Medulla oblongata (tissue), 1 donor: ENCODE measurements at regions not wholly inside any gene's neighbourhood (a gene's known extent, or its start where the extent isn't known, plus 50 kb on each side); places are given as distances from the start of the nearest gene placed in this dataset.
A peak's percentile ranks its signal among the peaks of the same experiment; 100 is the strongest.
"Not testable (repeated sequence)": the region's sequence is repeated elsewhere in the genome, so short reads cannot be mapped to it uniquely, and the experiment has no call there.

Source experiments
- DNase-seq: peaks from one replicate; pipeline ENCODE4 v3.0.0-alpha.2; 2015; ENCODE audit errors: extremely low spot score

DNA sequence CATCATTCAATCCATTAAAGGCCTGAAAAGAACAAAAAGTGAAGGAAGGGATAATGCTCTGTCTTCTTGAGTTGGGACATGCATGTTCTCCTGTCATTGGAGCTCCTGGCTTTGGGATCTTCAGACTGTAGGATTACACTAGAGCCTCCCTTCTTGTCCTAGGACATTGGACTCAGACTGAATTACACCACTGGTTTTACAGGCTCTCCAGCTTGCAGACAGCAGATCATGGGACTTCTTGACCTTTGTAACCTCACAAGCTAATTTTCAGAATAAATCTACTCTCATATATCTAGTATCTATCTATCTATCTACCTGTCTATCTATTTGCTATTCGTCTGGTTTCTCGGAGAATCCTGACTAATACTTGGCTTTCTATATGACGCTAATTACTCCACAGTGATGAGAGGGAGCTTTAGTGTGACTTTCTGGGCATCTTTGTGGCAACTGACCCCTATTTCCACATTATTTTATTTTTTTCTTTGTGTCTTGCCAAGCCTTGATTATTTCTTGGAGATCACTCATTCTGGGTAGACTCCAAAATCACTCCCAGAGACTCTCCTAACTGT lies 151.9 kb upstream of the ZNF184 start:
- no peak for DNase-seq

GRCh38 chr6:27623103-27623502 lies 150.2 kb upstream of the ZNF184 start:
- DNase-seq = no peak

- DNase-seq = no peak
Measured at GRCh38 chr6:27619436-27619835, 146.5 kb upstream of the ZNF184 start.

DNA sequence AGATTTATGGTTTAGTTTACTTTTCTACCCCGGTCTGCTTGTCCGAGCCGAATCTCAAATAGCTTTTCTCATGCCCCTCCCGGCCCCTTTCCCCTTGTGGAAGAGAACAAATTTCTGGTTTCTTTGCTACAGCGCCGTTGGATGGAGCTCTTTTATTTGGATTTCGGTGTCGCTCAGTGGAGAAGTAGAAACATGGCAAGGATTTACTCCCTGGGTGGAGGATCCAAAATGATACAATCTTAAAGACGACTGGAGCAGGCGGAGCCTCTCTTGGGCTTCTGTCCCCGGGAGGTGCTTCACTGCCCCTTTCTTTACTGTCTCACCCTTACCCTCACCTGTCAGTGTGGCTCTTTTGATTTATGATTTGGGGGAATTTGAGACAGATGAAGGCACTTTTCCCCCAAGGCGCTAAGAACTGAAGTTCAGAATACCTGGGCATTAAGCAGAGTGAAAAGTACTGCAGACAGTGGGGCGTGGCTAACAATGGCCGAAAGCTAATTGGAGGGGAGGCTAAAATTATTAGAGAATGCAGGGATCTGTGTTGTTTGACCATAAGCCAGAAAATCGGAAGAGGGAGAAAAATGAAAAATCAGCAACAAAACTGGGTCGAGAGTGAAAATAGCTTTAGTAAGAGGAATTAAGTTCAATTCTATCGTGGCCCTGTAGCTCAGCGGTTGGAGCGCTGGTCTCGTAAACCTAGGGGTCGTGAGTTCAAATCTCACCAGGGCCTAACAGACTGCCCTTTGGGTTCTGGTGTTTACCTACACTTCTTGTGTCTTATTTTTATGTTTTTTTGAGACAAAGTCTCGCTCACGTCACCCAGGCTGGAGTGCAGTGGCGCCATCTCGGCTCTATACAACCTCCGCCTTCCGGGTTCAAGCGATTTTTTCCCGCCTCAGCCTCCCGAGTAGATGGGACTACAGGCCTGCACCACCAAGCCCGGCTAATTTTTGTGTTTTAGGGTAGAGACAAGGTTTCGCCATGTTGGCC lies 145.1 kb upstream of the ZNF184 start:
- no peak for DNase-seq

DNA sequence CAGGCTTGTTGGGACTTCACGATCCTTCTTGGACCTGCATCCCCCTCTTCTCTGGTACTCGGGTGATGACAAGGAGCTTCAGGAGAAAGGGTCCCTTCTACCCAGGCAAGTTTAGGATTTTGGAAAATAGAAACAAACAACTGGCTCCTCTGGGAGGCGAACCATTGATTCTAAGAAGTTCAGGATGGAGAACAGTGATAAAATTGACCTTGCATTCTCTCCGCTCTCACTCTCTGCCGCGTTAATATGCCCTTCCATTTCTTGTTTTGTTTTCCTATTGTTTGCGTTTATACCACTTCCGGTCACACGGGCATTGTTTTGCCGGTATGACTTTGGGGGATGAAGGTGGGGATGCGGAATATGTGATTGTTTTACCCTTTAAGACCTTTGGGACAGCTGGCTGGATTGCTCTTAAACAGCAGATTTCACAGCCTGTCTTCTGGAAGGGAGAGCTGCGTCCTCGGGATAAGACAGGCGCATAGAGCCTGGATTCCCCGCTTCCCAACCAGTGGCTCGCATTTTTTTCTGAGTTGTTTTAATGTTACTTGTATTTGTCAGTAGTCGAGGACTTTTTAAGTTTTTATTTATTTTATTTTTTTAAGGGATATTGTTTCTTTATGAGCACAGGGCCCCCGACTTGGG lies 144.3 kb upstream of the ZNF184 start:
- DNase-seq = no peak

DNA sequence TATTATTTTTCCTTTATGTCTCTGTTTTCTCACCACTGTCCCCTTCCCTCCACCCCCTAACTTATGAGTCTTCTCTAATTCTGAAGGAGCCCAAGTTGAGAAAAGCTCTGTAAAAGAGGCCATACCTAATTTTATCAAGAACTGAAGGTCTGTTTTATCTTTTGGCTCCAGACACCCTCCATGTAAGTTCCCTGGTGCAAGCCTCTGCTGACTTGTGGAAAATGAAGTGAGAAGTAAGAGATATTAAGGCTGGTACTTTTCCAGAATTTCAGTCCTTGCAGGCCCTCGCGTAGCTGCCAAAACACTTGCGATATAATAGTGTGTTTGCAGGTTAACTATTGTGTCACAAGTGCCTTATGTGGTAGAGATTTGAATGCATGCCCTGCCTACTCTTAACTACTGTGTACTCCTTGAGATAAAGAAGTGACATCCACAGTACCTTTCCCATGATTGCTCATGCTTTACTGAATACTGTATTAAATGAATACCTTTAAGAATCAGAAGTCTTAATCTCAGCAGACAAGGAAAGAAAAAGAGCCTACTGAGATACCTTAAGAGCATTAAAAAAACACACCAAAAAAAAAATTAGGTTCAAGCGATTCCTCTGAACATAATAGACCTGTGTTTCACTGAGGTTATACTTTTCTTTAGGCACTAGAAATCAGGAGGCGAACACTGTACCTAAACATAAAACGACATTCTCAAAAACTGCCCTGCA lies 143.6 kb upstream of the ZNF184 start:
- DNase-seq = no peak

DNA sequence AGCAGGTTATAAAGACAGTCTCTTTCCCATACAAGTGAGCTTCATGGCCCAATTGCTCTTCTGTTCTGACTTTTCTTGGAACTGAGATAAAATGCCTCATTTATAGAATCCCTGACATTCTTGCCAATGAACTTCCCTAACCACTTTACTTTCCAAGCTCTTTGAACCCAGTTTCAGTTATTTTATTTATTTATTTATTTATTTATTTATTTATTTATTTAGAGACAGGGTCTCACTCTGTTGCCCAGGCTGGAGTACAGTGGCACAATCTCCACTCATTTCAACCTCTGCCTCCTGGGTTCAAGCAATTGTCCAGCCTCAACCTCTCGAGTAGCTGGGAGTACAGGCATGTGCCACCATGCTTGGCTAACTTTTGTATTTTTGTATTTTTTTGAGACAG lies 138.5 kb upstream of the ZNF184 start:
- no peak for DNase-seq

GRCh38 chr6:27608916-27609883 lies 136.3 kb upstream of the ZNF184 start:
- no peak for DNase-seq

- DNase-seq = no peak
Measured at GRCh38 chr6:27605401-27606342, 132.8 kb upstream of the ZNF184 start.

GRCh38 chr6:27604986-27605385 lies 132.1 kb upstream of the ZNF184 start:
- no peak for DNase-seq

DNA sequence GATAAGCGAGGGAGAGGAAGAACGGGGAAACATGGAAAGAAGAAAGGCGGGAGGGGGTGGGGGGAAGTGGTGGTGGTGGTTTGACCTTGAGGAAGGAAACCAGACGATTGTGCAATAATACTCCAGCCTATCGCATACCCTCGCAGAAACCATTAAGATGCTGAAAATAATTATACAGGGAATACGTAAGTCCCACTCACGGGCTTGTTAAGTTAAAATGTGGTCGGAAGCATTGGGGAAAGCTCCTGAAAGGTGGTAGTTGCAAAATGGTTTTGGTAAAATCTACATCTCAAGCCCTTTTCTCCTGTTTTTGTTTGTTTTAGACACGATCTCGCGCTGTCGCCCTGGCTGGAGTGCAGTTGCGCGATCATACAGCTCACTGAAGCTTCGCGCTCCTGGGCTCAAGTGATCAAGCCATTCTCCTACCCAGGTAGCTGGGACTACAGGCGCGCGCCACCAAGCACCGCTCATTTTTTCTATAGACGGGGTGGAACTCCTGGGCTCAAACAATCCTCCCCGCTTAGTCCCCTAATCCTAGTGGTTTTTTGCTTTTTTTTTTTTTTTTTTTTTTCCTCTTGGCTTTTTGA lies 128.9 kb upstream of the ZNF184 start:
- DNase-seq = no peak

DNA sequence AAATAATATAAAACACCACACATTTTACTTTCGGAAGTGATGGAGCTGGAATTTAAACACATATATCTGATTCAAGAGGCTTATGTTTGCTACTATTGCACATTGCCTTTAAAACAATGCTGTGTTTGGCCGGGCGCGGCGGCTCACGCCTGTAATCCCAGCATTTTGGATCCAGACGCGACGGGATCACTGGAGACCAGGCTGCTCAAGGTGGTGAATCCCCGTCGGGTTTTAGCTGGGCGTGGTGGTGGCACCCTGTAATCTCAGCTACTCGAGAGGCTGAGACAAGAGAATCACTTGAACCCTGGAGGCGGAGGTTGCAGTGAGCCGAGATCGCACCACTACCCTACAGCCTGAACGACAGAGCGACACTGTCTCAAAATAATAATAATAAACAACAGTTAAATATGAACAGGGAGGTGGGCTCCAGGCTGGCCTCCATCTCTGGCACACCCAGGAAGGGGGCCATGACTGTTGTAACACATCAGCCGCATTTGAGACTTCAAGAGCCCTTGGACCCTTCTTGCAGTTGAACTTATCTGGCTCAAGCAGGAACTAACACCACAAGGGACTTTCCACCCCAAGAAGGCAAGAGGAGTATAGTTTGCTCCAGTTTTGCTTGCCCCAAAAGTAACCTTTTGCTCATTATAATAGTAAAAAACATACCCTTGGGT lies 127.1 kb upstream of the ZNF184 start:
- DNase-seq = no peak

GRCh38 chr6:27597031-27597567 lies 124.2 kb upstream of the ZNF184 start:
- DNase-seq = not testable (repeated sequence)

DNA sequence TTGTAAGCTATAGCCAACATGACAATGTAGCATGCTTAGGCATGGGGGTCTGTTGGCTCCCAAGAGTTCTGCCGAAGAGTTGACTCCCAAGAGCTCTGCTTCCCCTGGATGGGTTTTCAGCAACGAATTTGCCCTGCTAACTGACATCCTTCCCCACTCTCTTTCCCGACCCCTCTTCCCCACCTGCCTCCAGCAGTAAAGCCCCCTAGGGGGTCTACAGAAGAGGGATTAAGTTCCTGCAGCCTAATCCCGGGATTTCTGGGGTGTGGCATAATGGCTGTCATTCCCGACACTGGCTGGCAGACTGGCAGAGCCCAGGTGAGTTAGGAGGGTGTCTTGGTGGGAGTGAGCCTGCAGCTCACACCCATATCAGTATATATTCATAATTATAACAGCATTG lies 121.0 kb upstream of the ZNF184 start:
- no peak for DNase-seq

- DNase-seq = no peak
Measured at GRCh38 chr6:27593200-27593818, 120.4 kb upstream of the ZNF184 start.

GRCh38 chr6:27592481-27593199 lies 119.7 kb upstream of the ZNF184 start:
- DNase-seq = peak; percentile 22
